SK-N-SH treated with all-trans-retinoic acid at 6 μM for 48 hours (cell line): ENCODE measurements at regions not wholly inside any gene's neighbourhood (a gene's known extent, or its start where the extent isn't known, plus 50 kb on each side); places are given as distances from the start of the nearest gene placed in this dataset.

ENCODE experiments used
- ATAC-seq: fragments of 200-7000 bp; cut with Tn5 transposase; 3 replicates; pipeline ENCODE4 v1.9.1; 2020; ENCODE audit warnings: mild to moderate bottlenecking, moderate library complexity
- BACH2 ChIP-seq: fragments of 250-450 bp; sonication (Bioruptor Pico); IDR thresholded peaks from 2 replicates; pipeline ENCODE4 v1.9.0; 2021; ENCODE audit warnings: mild to moderate bottlenecking, borderline replicate concordance
- CSDC2 ChIP-seq: fragments of 250-450 bp; sonication (Bioruptor Pico); IDR thresholded peaks from 2 replicates; pipeline ENCODE4 v1.5.0; 2020; ENCODE audit warnings: mild to moderate bottlenecking, moderate library complexity
- GLIS3 ChIP-seq: fragments of 250-450 bp; sonication (Bioruptor Pico); IDR thresholded peaks from 2 replicates; pipeline ENCODE4 v1.5.0; 2020; ENCODE audit warnings: mild to moderate bottlenecking, moderate library complexity
- ISL1 ChIP-seq: fragments of 250-450 bp; sonication (Bioruptor Pico); IDR thresholded peaks from 2 replicates; pipeline ENCODE4 v2.1.2; 2022; ENCODE audit warnings: mild to moderate bottlenecking, moderate library complexity
- OSR1 ChIP-seq: fragments of 250-450 bp; sonication (Bioruptor Pico); IDR thresholded peaks from 2 replicates; pipeline ENCODE4 v1.8.0; 2022; ENCODE audit warnings: moderate library complexity, mild to moderate bottlenecking, inconsistent platforms
- PPARA ChIP-seq: fragments of 250-450 bp; sonication (Bioruptor Pico); IDR thresholded peaks from 2 replicates; pipeline ENCODE4 v1.5.0; 2020; ENCODE audit warnings: mild to moderate bottlenecking, borderline replicate concordance
- RARB ChIP-seq: fragments of 250-450 bp; sonication (Bioruptor Pico); IDR thresholded peaks from 2 replicates; pipeline ENCODE4 v1.8.0; 2021; ENCODE audit warnings: mild to moderate bottlenecking, moderate library complexity
- SNAI2 ChIP-seq: fragments of 250-450 bp; sonication (Bioruptor Pico); IDR thresholded peaks from 2 replicates; pipeline ENCODE4 v1.5.0; 2020; ENCODE audit warnings: mild to moderate bottlenecking, moderate library complexity
- TCF4 ChIP-seq: fragments of 250-450 bp; sonication (Bioruptor Pico); IDR thresholded peaks from 2 replicates; pipeline ENCODE4 v1.8.0; 2021; ENCODE audit warnings: mild to moderate bottlenecking, moderate library complexity, borderline replicate concordance
- TOX ChIP-seq: fragments of 250-450 bp; sonication (Bioruptor Pico); IDR thresholded peaks from 2 replicates; pipeline ENCODE4 v1.8.0; 2021; ENCODE audit warnings: mild to moderate bottlenecking, moderate library complexity, borderline replicate concordance
- ZC3H10 ChIP-seq: fragments of 250-450 bp; sonication (Bioruptor Pico); IDR thresholded peaks from 2 replicates; pipeline ENCODE4 v1.5.1; 2021; ENCODE audit warnings: mild to moderate bottlenecking, moderate library complexity
- ZFP3 ChIP-seq: fragments of 250-450 bp; sonication (Bioruptor Pico); IDR thresholded peaks from 2 replicates; pipeline ENCODE4 v1.5.0; 2020; ENCODE audit warnings: mild to moderate bottlenecking, moderate library complexity
- ZFP30 ChIP-seq: fragments of 450-650 bp; formaldehyde crosslinking; IDR thresholded peaks from 2 replicates; pipeline ENCODE4 v1.5.0; 2022; ENCODE audit warnings: mild to moderate bottlenecking, moderate library complexity
- ZNF565 ChIP-seq: fragments of 450-650 bp; formaldehyde crosslinking; conservative IDR thresholded peaks from 2 replicates; pipeline ENCODE4 v1.5.0; 2020; ENCODE audit warnings: low read depth, mild to moderate bottlenecking, moderate library complexity
- TF ChIP-seq, protein P1 (sequence below): fragments of 250-450 bp; sonication (Bioruptor Pico); IDR thresholded peaks from 2 replicates; pipeline ENCODE4 v1.5.1; 2021; ENCODE audit warnings: mild to moderate bottlenecking, moderate library complexity
- TF ChIP-seq, protein P2 (sequence below): fragments of 250-450 bp; sonication (Bioruptor Pico); IDR thresholded peaks from 2 replicates; pipeline ENCODE4 v1.8.0; 2021; ENCODE audit warnings: low read depth, mild to moderate bottlenecking, moderate library complexity, borderline replicate concordance
- TF ChIP-seq, protein P3 (sequence below): fragments of 250-450 bp; sonication (Bioruptor Pico); IDR thresholded peaks from 2 replicates; pipeline ENCODE4 v1.5.0; 2020; ENCODE audit warnings: mild to moderate bottlenecking, moderate library complexity
- TF ChIP-seq, protein P4 (sequence below): fragments of 250-450 bp; sonication (Bioruptor Pico); IDR thresholded peaks from 2 replicates; pipeline ENCODE4 v1.8.0; 2020; ENCODE audit warnings: mild to moderate bottlenecking, moderate library complexity, borderline replicate concordance
- TF ChIP-seq, protein P5 (sequence below): fragments of 250-450 bp; sonication (Bioruptor Pico); IDR thresholded peaks from 2 replicates; pipeline ENCODE4 v1.5.1; 2020; ENCODE audit warnings: low read depth, mild to moderate bottlenecking, moderate library complexity

DNA sequence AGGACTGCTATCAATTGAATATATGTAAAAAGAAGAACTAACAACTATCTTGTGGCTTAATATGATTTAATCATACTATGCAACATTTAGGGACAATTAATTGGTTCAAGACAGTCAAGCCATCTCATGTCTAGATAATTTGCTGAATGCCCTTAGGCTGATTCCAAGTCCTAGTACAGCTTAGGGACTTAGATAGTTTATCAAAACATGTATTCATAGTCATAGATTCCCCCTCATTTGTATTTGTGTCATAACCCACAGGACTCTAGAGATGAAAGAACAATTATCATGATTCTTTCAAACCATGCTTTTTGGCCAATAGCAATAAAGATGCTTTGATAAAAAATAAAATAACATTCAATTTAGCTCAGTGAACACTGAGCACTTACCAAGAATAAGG is 607.6 kb downstream of the SLITRK1 start (continued):
- TF ChIP-seq, protein P1, sequence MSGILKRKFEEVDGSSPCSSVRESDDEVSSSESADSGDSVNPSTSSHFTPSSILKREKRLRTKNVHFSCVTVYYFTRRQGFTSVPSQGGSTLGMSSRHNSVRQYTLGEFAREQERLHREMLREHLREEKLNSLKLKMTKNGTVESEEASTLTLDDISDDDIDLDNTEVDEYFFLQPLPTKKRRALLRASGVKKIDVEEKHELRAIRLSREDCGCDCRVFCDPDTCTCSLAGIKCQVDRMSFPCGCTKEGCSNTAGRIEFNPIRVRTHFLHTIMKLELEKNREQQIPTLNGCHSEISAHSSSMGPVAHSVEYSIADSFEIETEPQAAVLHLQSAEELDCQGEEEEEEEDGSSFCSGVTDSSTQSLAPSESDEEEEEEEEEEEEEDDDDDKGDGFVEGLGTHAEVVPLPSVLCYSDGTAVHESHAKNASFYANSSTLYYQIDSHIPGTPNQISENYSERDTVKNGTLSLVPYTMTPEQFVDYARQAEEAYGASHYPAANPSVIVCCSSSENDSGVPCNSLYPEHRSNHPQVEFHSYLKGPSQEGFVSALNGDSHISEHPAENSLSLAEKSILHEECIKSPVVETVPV (CRISPR knock-in tag): no peak

DNA sequence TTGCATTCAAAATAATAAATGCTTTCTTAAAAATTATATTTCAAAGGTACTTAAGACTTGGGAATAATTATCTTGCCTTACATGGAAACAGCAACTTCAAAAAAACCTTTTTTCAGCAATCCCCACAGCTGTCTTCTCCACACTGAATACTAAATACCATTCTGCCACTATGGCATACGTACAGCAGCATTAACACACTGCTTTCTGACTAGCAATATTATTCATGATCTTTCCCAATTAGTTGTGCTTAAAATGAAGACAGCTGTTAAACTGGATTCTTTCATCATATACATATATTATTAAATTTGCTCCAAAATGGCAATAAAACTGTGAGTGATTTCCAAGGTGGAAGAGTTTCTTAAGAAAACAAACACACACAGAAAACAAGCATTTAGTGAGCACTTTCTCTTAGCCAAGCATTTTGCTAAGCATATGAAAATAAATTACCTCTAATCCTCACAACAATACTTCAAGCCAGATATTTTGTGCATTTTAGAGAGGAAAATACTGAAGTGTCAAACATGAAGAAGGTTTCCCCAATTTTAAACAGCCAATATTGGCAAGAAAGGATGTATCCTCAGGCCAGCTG is 609.5 kb downstream of the SLITRK1 start:
- ATAC-seq: no peak
- TF ChIP-seq BACH2 (CRISPR knock-in tag) (no peak), ZFP3 (CRISPR knock-in tag) (no peak), SNAI2 (no peak), ZC3H10 (CRISPR knock-in tag) (no peak), ZFP30 (no peak), ZNF565 (no peak), ISL1 (CRISPR knock-in tag) (no peak), OSR1 (CRISPR knock-in tag) (no peak), RARB (CRISPR knock-in tag) (no peak), GLIS3 (CRISPR knock-in tag) (no peak), PPARA (CRISPR knock-in tag) (no peak), CSDC2 (no peak)
- TF ChIP-seq, protein P2, sequence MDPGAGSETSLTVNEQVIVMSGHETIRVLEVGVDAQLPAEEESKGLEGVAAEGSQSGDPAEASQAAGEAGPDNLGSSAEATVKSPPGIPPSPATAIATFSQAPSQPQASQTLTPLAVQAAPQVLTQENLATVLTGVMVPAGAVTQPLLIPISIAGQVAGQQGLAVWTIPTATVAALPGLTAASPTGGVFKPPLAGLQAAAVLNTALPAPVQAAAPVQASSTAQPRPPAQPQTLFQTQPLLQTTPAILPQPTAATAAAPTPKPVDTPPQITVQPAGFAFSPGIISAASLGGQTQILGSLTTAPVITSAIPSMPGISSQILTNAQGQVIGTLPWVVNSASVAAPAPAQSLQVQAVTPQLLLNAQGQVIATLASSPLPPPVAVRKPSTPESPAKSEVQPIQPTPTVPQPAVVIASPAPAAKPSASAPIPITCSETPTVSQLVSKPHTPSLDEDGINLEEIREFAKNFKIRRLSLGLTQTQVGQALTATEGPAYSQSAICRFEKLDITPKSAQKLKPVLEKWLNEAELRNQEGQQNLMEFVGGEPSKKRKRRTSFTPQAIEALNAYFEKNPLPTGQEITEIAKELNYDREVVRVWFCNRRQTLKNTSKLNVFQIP: no peak
- TF ChIP-seq, protein P3, sequence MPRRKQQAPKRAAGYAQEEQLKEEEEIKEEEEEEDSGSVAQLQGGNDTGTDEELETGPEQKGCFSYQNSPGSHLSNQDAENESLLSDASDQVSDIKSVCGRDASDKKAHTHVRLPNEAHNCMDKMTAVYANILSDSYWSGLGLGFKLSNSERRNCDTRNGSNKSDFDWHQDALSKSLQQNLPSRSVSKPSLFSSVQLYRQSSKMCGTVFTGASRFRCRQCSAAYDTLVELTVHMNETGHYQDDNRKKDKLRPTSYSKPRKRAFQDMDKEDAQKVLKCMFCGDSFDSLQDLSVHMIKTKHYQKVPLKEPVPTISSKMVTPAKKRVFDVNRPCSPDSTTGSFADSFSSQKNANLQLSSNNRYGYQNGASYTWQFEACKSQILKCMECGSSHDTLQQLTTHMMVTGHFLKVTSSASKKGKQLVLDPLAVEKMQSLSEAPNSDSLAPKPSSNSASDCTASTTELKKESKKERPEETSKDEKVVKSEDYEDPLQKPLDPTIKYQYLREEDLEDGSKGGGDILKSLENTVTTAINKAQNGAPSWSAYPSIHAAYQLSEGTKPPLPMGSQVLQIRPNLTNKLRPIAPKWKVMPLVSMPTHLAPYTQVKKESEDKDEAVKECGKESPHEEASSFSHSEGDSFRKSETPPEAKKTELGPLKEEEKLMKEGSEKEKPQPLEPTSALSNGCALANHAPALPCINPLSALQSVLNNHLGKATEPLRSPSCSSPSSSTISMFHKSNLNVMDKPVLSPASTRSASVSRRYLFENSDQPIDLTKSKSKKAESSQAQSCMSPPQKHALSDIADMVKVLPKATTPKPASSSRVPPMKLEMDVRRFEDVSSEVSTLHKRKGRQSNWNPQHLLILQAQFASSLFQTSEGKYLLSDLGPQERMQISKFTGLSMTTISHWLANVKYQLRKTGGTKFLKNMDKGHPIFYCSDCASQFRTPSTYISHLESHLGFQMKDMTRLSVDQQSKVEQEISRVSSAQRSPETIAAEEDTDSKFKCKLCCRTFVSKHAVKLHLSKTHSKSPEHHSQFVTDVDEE (CRISPR knock-in tag): no peak
- TF ChIP-seq, protein P4, sequence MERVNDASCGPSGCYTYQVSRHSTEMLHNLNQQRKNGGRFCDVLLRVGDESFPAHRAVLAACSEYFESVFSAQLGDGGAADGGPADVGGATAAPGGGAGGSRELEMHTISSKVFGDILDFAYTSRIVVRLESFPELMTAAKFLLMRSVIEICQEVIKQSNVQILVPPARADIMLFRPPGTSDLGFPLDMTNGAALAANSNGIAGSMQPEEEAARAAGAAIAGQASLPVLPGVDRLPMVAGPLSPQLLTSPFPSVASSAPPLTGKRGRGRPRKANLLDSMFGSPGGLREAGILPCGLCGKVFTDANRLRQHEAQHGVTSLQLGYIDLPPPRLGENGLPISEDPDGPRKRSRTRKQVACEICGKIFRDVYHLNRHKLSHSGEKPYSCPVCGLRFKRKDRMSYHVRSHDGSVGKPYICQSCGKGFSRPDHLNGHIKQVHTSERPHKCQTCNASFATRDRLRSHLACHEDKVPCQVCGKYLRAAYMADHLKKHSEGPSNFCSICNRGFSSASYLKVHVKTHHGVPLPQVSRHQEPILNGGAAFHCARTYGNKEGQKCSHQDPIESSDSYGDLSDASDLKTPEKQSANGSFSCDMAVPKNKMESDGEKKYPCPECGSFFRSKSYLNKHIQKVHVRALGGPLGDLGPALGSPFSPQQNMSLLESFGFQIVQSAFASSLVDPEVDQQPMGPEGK (CRISPR knock-in tag): no peak

DNA sequence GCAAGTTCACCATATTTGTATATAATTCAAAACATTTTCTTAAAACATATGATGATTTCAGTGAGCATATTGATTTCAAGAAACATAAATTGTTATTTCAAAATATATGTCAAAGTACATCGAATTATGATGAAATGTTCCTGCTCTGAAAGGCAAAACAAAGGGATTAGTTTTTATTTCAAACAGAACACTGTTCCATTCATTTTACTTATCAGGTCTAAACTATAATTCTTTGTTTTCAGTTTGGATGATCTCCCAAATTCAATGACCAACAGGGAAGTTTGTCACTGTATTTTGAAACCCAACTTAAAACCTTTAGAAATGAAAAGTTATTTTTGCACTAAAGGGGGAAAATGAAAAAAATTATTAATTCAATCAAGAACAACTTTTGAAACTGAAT is 610.2 kb downstream of the SLITRK1 start:
- no peak for ATAC-seq
- TF ChIP-seq, protein P3 (CRISPR knock-in tag): no peak
- no peak for TF ChIP-seq TCF4 (CRISPR knock-in tag)
- TF ChIP-seq ZC3H10 (CRISPR knock-in tag): no peak
- TF ChIP-seq CSDC2: no peak
- no peak for TF ChIP-seq TOX (CRISPR knock-in tag)
- no peak for TF ChIP-seq PPARA (CRISPR knock-in tag)
- TF ChIP-seq, protein P5, sequence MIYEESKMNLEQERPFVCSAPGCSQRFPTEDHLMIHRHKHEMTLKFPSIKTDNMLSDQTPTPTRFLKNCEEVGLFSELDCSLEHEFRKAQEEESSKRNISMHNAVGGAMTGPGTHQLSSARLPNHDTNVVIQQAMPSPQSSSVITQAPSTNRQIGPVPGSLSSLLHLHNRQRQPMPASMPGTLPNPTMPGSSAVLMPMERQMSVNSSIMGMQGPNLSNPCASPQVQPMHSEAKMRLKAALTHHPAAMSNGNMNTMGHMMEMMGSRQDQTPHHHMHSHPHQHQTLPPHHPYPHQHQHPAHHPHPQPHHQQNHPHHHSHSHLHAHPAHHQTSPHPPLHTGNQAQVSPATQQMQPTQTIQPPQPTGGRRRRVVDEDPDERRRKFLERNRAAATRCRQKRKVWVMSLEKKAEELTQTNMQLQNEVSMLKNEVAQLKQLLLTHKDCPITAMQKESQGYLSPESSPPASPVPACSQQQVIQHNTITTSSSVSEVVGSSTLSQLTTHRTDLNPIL (CRISPR knock-in tag): no peak
- TF ChIP-seq RARB (CRISPR knock-in tag): no peak
- TF ChIP-seq GLIS3 (CRISPR knock-in tag): no peak
- TF ChIP-seq ZFP30: no peak
- no peak for TF ChIP-seq OSR1 (CRISPR knock-in tag)
- TF ChIP-seq ISL1 (CRISPR knock-in tag): no peak
